ENCODE measurements at regions not wholly inside any gene's neighbourhood (a gene's known extent, or its start where the extent isn't known, plus 50 kb on each side); places are given as distances from the start of the nearest gene placed in this dataset.

- H3K27me3 ChIP-seq (ENCODE audit: insufficient read depth), result no peaks in the 10 kb centered on the region
- H3K9me3 ChIP-seq, result no peaks in the 10 kb centered on the region
- no peak overlapping the region for H3K4me3 ChIP-seq (ENCODE audit: low read depth in 2 of 2, low read length in 1 of 2)
- WGBS (ENCODE audit: low lambda C conversion rate), result 12% methylated on average over 3 of the region's 3 CpGs
- POLR2A ChIA-PET, result no interaction called here
- no peak overlapping the region for H3K4me2 ChIP-seq
- H2AFZ ChIP-seq (ENCODE audit: low read depth), result no peak overlapping the region
- H3K9me2 ChIP-seq, result no peaks in the 10 kb centered on the region
- no peaks in the 10 kb centered on the region for H4K20me1 ChIP-seq (ENCODE audit: insufficient read depth)
- H3K27ac ChIP-seq (ENCODE audit: low read depth in 2 of 2, low read length in 1 of 2), result no peak overlapping the region
- H3K79me2 ChIP-seq (ENCODE audit: insufficient read depth), result no peaks in the 10 kb centered on the region
- no peaks in the 10 kb centered on the region for H3F3A ChIP-seq (replicated peaks; ENCODE audit: insufficient read depth)
- DNase-seq, result no peak
- H3K9ac ChIP-seq, result no peak overlapping the region
- no peaks in the 10 kb centered on the region for H3K36me3 ChIP-seq (replicated peaks in 1 of 2; ENCODE audit: control insufficient read depth in 1 of 2, insufficient read depth in 2 of 2, low read length in 1 of 2)
- no peaks in the 10 kb centered on the region for H3K4me1 ChIP-seq (ENCODE audit: control insufficient read depth in 1 of 2, insufficient read depth in 2 of 2, low read depth in 1 of 2, low read length in 1 of 2)
- CTCF ChIA-PET, result interaction anchor here (1.8 kb wide), 1 partner anchor 22 kb away, joined by 7 read pairs; no protein-coding TSS in a partner anchor
- TF ChIP-seq GABPA (IDR thresholded peaks at IDR 0.05; ENCODE audit: low read depth) (no peak), REST (IDR thresholded peaks at IDR 0.05; ENCODE audit: low read depth, low read length) (no peak), FOXJ3 (CRISPR knock-in tag; IDR thresholded peaks at IDR 0.05) (no peak), MEF2A (IDR thresholded peaks at IDR 0.05; ENCODE audit: borderline replicate concordance, low read depth) (no peak), RCOR1 (IDR thresholded peaks at IDR 0.05; ENCODE audit: low read length) (no peak)
These were observed 147.2 kb upstream of the PROX1 start for GRCh38 chr1:213840575-213840974.

- Histone ChIP-seq H4K20me1 (ENCODE audit: insufficient read depth) (no peaks in the 10 kb centered on the region), H3K9me2 (no peaks in the 10 kb centered on the region), H3F3A (replicated peaks; ENCODE audit: insufficient read depth) (no peaks in the 10 kb centered on the region), H3K27me3 (ENCODE audit: insufficient read depth) (no peaks in the 10 kb centered on the region), H3K4me2 (no peak overlapping the region), H3K4me3 (ENCODE audit: low read depth in 2 of 2, low read length in 1 of 2) (no peak overlapping the region), H3K36me3 (replicated peaks in 1 of 2; ENCODE audit: control insufficient read depth in 1 of 2, insufficient read depth in 2 of 2, low read length in 1 of 2) (no peaks in the 10 kb centered on the region), H3K4me1 (ENCODE audit: control insufficient read depth in 1 of 2, insufficient read depth in 2 of 2, low read depth in 1 of 2, low read length in 1 of 2) (no peaks in the 10 kb centered on the region), H3K9me3 (no peaks in the 10 kb centered on the region), H3K79me2 (ENCODE audit: insufficient read depth) (no peaks in the 10 kb centered on the region), H2AFZ (ENCODE audit: low read depth) (no peak overlapping the region), H3K9ac (no peak overlapping the region), H3K27ac (ENCODE audit: low read depth in 2 of 2, low read length in 1 of 2) (no peak overlapping the region)
- no peak for DNase-seq
- POLR2A ChIA-PET, result no interaction called here
- 22% methylated on average over 2 of the region's 2 CpGs for WGBS (ENCODE audit: low lambda C conversion rate)
- no peak for TF ChIP-seq RFX5 (IDR thresholded peaks at IDR 0.05; ENCODE audit: low read length)
- no peak for TF ChIP-seq TCF12 (IDR thresholded peaks at IDR 0.05)
- TF ChIP-seq EP300 (IDR thresholded peaks at IDR 0.05; ENCODE audit: borderline replicate concordance in 1 of 2, low read depth in 1 of 2, low read length in 1 of 2), result no peak
- no peak for TF ChIP-seq USF2 (IDR thresholded peaks at IDR 0.05; ENCODE audit: borderline replicate concordance, low read depth, low read length)
- no peak for TF ChIP-seq MAX (IDR thresholded peaks at IDR 0.05; ENCODE audit: low read depth)
- TF ChIP-seq TAF1 (IDR thresholded peaks at IDR 0.05; ENCODE audit: borderline replicate concordance, low read depth, low read length), result no peak
- CTCF ChIA-PET, result no interaction called here
These were observed 143.1 kb upstream of the PROX1 start for GRCh38 chr1:213844632-213845031.

All from SK-N-SH (cell line).